ENCODE measurements at regions not wholly inside any gene's neighbourhood (a gene's known extent, or its start where the extent isn't known, plus 50 kb on each side); places are given as distances from the start of the nearest gene placed in this dataset.

DNA sequence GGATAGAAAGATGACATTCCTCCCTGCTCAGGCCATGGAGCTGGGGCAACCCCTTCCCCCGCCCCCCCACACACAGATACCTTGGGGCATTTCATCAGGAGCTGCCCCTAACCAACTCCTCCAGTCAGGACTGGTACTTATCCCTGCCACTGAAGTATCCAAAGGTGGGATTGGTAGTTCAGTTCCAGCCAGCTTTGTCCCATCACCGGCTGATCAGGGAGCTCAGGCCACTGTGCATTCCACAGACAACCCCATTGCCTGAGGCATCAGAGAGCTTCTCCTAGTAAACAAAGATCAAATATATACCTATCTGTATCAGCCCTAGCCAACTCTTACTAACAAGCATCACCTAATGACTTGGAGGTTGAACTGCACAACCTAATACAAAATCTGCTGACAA, 218.2 kb upstream of the FMR1 start:
- no peaks in the 10 kb centered on the region for H3K27me3 ChIP-seq (ENCODE audit: insufficient read depth, insufficient read length)

GRCh38 chrX:147699061-147699460, 212.7 kb upstream of the FMR1 start:
- H3K36me3 ChIP-seq (ENCODE audit: insufficient read depth, insufficient read length, low read length), result no peaks in the 10 kb centered on the region
- H3K4me3 ChIP-seq (ENCODE audit: insufficient read length, low read depth), result no peak overlapping the region
- peak; percentile 60 for DNase-seq (ENCODE audit: low read depth, low spot score)
- TF ChIP-seq YY1 (IDR thresholded peaks at IDR 0.05; ENCODE audit: insufficient read depth, insufficient read length) (no peak), SUZ12 (IDR thresholded peaks at IDR 0.05; ENCODE audit: extremely low read depth, insufficient read depth, insufficient read length) (no peak), ZNF274 (IDR thresholded peaks at IDR 0.05; ENCODE audit: low read depth, low read length) (no peak)
- H3K9me3 ChIP-seq (ENCODE audit: insufficient read depth, low read length), result peaks cover 4% of the 10 kb centered on the region; the same call in 1 of the 2 replicates
- H3K9ac ChIP-seq (ENCODE audit: insufficient read length, low read depth), result no peak overlapping the region
- no peaks in the 10 kb centered on the region for H3K27me3 ChIP-seq (ENCODE audit: insufficient read depth, insufficient read length)
- no peaks in the 10 kb centered on the region for H3K4me1 ChIP-seq (ENCODE audit: insufficient read depth, insufficient read length)

More for the DNA sequence above, 218.2 kb upstream of the FMR1 start:
- DNase-seq (ENCODE audit: low read depth, low spot score), result no peak
- H3K36me3 ChIP-seq (ENCODE audit: insufficient read depth, insufficient read length, low read length), result no peaks in the 10 kb centered on the region
- no peaks in the 10 kb centered on the region for H3K4me1 ChIP-seq (ENCODE audit: insufficient read depth, insufficient read length)
- TF ChIP-seq SUZ12 (IDR thresholded peaks at IDR 0.05; ENCODE audit: extremely low read depth, insufficient read depth, insufficient read length), result no peak
- no peak for TF ChIP-seq ZNF274 (IDR thresholded peaks at IDR 0.05; ENCODE audit: low read depth, low read length)
- no peak for TF ChIP-seq YY1 (IDR thresholded peaks at IDR 0.05; ENCODE audit: insufficient read depth, insufficient read length)
- H3K4me3 ChIP-seq (ENCODE audit: insufficient read length, low read depth), result no peak overlapping the region
- H3K9ac ChIP-seq (ENCODE audit: insufficient read length, low read depth), result no peak overlapping the region
- no peaks in the 10 kb centered on the region for H3K9me3 ChIP-seq (ENCODE audit: insufficient read depth, low read length)

DNA sequence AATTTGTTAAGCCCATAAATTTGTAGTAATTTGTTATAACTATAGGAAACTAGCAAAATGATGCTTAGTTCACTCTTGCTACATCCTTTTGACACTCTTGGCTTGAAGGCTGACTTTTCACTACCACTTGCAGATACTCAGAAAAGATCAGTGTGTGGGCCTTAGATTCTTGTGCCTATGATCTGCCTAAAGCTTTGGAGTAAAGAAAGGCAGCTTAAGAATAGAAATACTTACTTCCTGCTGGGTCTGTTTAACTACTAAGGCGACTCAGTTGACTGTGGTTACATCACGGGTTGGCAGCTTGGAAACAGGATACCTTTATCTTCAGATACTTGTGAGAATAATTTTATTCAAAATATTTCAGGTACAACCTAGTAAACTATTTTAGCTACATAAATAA, 201.4 kb upstream of the FMR1 start:
- DNase-seq (ENCODE audit: low read depth, low spot score), result no peak
- Histone ChIP-seq H3K9me3 (ENCODE audit: insufficient read depth, low read length) (no peaks in the 10 kb centered on the region), H3K9ac (ENCODE audit: insufficient read length, low read depth) (no peak overlapping the region), H3K27me3 (ENCODE audit: insufficient read depth, insufficient read length) (no peaks in the 10 kb centered on the region), H3K4me1 (ENCODE audit: insufficient read depth, insufficient read length) (no peaks in the 10 kb centered on the region), H3K4me3 (ENCODE audit: insufficient read length, low read depth) (no peak overlapping the region), H3K36me3 (ENCODE audit: insufficient read depth, insufficient read length, low read length) (no peaks in the 10 kb centered on the region)
- TF ChIP-seq ZNF274 (IDR thresholded peaks at IDR 0.05; ENCODE audit: low read depth, low read length), result no peak
- TF ChIP-seq SUZ12 (IDR thresholded peaks at IDR 0.05; ENCODE audit: extremely low read depth, insufficient read depth, insufficient read length), result no peak
- TF ChIP-seq YY1 (IDR thresholded peaks at IDR 0.05; ENCODE audit: insufficient read depth, insufficient read length), result no peak

- no peak overlapping the region for H3K4me3 ChIP-seq (ENCODE audit: insufficient read length, low read depth)
- no peak for DNase-seq (ENCODE audit: low read depth, low spot score)
- H3K4me1 ChIP-seq (ENCODE audit: insufficient read depth, insufficient read length), result no peaks in the 10 kb centered on the region
- TF ChIP-seq ZNF274 (IDR thresholded peaks at IDR 0.05; ENCODE audit: low read depth, low read length), result no peak
- no peak for TF ChIP-seq YY1 (IDR thresholded peaks at IDR 0.05; ENCODE audit: insufficient read depth, insufficient read length)
- TF ChIP-seq SUZ12 (IDR thresholded peaks at IDR 0.05; ENCODE audit: extremely low read depth, insufficient read depth, insufficient read length), result no peak
- H3K9me3 ChIP-seq (ENCODE audit: insufficient read depth, low read length), result no peaks in the 10 kb centered on the region
- H3K27me3 ChIP-seq (ENCODE audit: insufficient read depth, insufficient read length), result no peaks in the 10 kb centered on the region
- no peaks in the 10 kb centered on the region for H3K36me3 ChIP-seq (ENCODE audit: insufficient read depth, insufficient read length, low read length)
- no peak overlapping the region for H3K9ac ChIP-seq (ENCODE audit: insufficient read length, low read depth)
Measured at GRCh38 chrX:147733369-147733768, 178.3 kb upstream of the FMR1 start.

- H3K36me3 ChIP-seq (ENCODE audit: insufficient read depth, insufficient read length, low read length), result no peaks in the 10 kb centered on the region
- H3K27me3 ChIP-seq (ENCODE audit: insufficient read depth, insufficient read length), result no peaks in the 10 kb centered on the region
- DNase-seq (ENCODE audit: low read depth, low spot score), result no peak
- H3K4me1 ChIP-seq (ENCODE audit: insufficient read depth, insufficient read length), result no peaks in the 10 kb centered on the region
- H3K4me3 ChIP-seq (ENCODE audit: insufficient read length, low read depth), result no peak overlapping the region
- TF ChIP-seq YY1 (IDR thresholded peaks at IDR 0.05; ENCODE audit: insufficient read depth, insufficient read length) (no peak), SUZ12 (IDR thresholded peaks at IDR 0.05; ENCODE audit: extremely low read depth, insufficient read depth, insufficient read length) (no peak), ZNF274 (IDR thresholded peaks at IDR 0.05; ENCODE audit: low read depth, low read length) (no peak)
- H3K9me3 ChIP-seq (ENCODE audit: insufficient read depth, low read length), result no peaks in the 10 kb centered on the region
- no peak overlapping the region for H3K9ac ChIP-seq (ENCODE audit: insufficient read length, low read depth)
Measured at GRCh38 chrX:147735364-147735763, 176.4 kb upstream of the FMR1 start.

DNA sequence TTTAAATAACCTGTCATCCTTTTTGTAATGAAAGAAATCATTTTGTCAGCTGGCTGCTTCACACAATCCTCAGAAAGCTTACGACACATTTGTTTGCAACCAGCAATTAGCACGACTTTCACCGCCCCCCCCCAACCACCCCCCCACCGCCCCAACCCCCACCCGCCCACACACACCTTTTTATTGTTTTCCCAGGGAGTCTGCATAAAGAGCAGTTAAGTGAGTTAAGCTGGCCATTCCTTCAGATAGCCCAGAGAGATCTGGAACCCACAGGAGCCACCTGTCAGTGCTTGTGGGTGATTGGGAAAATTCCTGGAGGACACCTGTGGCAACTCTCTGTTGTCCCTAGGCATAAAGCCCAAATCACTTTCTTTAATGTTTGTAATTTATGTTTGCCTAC, 175.7 kb upstream of the FMR1 start:
- Histone ChIP-seq H3K9ac (ENCODE audit: insufficient read length, low read depth) (no peak overlapping the region), H3K4me3 (ENCODE audit: insufficient read length, low read depth) (no peak overlapping the region), H3K27me3 (ENCODE audit: insufficient read depth, insufficient read length) (no peaks in the 10 kb centered on the region)

DNA sequence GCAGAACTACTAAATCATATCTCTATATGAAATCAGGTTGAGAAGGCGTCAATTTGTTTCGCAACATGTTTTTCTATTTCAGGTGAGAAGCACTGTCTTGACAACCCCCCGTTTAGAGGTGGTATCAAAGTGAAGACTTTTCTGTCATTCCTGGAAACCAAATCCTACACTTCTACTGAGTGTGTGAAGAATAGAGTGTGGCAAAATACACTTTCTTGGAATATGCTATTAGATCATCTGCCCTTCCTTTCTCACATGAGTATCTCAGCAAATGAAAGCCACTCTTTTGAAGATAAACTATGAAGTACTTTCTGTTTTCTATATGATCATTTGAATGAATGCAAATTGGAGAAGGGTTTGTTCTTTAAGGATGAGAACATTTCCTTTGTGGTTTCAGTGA, 174.0 kb upstream of the FMR1 start:
- Histone ChIP-seq H3K4me1 (ENCODE audit: insufficient read depth, insufficient read length) (no peaks in the 10 kb centered on the region), H3K27me3 (ENCODE audit: insufficient read depth, insufficient read length) (no peaks in the 10 kb centered on the region), H3K9ac (ENCODE audit: insufficient read length, low read depth) (no peak overlapping the region), H3K4me3 (ENCODE audit: insufficient read length, low read depth) (no peak overlapping the region), H3K9me3 (ENCODE audit: insufficient read depth, low read length) (no peaks in the 10 kb centered on the region), H3K36me3 (ENCODE audit: insufficient read depth, insufficient read length, low read length) (no peaks in the 10 kb centered on the region)
- DNase-seq (ENCODE audit: low read depth, low spot score), result no peak
- TF ChIP-seq YY1 (IDR thresholded peaks at IDR 0.05; ENCODE audit: insufficient read depth, insufficient read length) (no peak), SUZ12 (IDR thresholded peaks at IDR 0.05; ENCODE audit: extremely low read depth, insufficient read depth, insufficient read length) (no peak), ZNF274 (IDR thresholded peaks at IDR 0.05; ENCODE audit: low read depth, low read length) (no peak)

More for the DNA sequence above, 175.7 kb upstream of the FMR1 start:
- Histone ChIP-seq H3K9me3 (ENCODE audit: insufficient read depth, low read length) (no peaks in the 10 kb centered on the region), H3K4me1 (ENCODE audit: insufficient read depth, insufficient read length) (no peaks in the 10 kb centered on the region), H3K36me3 (ENCODE audit: insufficient read depth, insufficient read length, low read length) (no peaks in the 10 kb centered on the region)
- TF ChIP-seq SUZ12 (IDR thresholded peaks at IDR 0.05; ENCODE audit: extremely low read depth, insufficient read depth, insufficient read length) (no peak), YY1 (IDR thresholded peaks at IDR 0.05; ENCODE audit: insufficient read depth, insufficient read length) (no peak)
- DNase-seq (ENCODE audit: low read depth, low spot score), result no peak

DNA sequence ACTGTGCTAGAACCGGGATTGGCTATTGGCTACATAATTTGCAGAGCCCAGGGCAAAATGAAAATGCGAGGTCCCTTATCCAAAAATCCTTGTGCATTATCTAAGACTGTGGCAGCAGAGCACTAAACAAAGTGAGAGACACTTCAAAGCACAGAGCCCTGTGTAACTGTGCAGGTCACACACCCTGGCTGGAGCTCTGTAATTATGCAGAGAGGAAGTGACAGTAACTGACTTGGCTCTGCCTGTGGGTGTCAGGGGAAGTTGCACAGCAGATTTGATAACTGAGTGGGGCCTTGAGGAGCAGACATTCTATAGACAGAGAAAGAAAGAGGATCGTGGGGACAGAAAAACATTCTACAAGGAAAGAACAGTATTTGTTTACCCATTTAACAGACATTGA, 173.5 kb upstream of the FMR1 start:
- TF ChIP-seq ZNF274 (IDR thresholded peaks at IDR 0.05; ENCODE audit: low read depth, low read length) (no peak), SUZ12 (IDR thresholded peaks at IDR 0.05; ENCODE audit: extremely low read depth, insufficient read depth, insufficient read length) (no peak), YY1 (IDR thresholded peaks at IDR 0.05; ENCODE audit: insufficient read depth, insufficient read length) (no peak)
- no peaks in the 10 kb centered on the region for H3K4me1 ChIP-seq (ENCODE audit: insufficient read depth, insufficient read length)
- H3K36me3 ChIP-seq (ENCODE audit: insufficient read depth, insufficient read length, low read length), result no peaks in the 10 kb centered on the region
- H3K9me3 ChIP-seq (ENCODE audit: insufficient read depth, low read length), result no peaks in the 10 kb centered on the region
- no peak overlapping the region for H3K9ac ChIP-seq (ENCODE audit: insufficient read length, low read depth)
- DNase-seq (ENCODE audit: low read depth, low spot score), result no peak
- no peak overlapping the region for H3K4me3 ChIP-seq (ENCODE audit: insufficient read length, low read depth)
- H3K27me3 ChIP-seq (ENCODE audit: insufficient read depth, insufficient read length), result no peaks in the 10 kb centered on the region

Measured in NT2/D1 (cell line).